Stomach (tissue), 8 donors: ENCODE measurements at regions not wholly inside any gene's neighbourhood (a gene's known extent, or its start where the extent isn't known, plus 50 kb on each side); places are given as distances from the start of the nearest gene placed in this dataset.

Experiments
- DNase-seq, 2 donors: peaks; one replicate each; pipeline versions ENCODE4 v3.0.0 to v3.0.0-alpha.2; 2013 to 2019
- H3K27ac ChIP-seq, 5 donors: fragments of 200-600 bp in 4 of 5; sonication (generic) in 4 of 5; one replicate each; pipeline ENCODE4 v1.5.1; 2013 to 2019; ENCODE audit warnings: mild to moderate bottlenecking in 1 of 5, moderate library complexity in 1 of 5
- H3K27me3 ChIP-seq, 3 donors: fragments of 200-600 bp; sonication (generic); one replicate each; pipeline ENCODE4 v1.5.1; 2017 to 2019; ENCODE audit warnings: mixed run types in 1 of 3
- H3K36me3 ChIP-seq, 4 donors: fragments of 200-600 bp; sonication (generic); 1 replicate in 3 of 4; 2 replicates in 1 of 4; pipeline ENCODE4 v1.5.1; 2016 to 2019
- H3K4me1 ChIP-seq, 4 donors: fragments of 200-600 bp; sonication (generic); one replicate each; pipeline ENCODE4 v1.5.1; 2016 to 2019
- H3K4me3 ChIP-seq, 4 donors: fragments of 200-600 bp; sonication (generic) in 3 of 4; one replicate each; pipeline ENCODE4 v1.5.1; 2016 to 2019; ENCODE audit warnings: mild to moderate bottlenecking in 1 of 4
- H3K9me3 ChIP-seq, 4 donors: fragments of 200-600 bp; sonication (generic); one replicate each; pipeline ENCODE4 v1.5.1; 2016 to 2019
- CTCF ChIP-seq, 7 experiments: fragments of 450-650 bp in 4 of 7; fragments of 200-600 bp in 3 of 7; sonication (generic) in 3 of 7; IDR thresholded peaks; one replicate each; pipeline ENCODE4 v1.5.1; 2016 to 2019; ENCODE audit warnings: antibody characterized with exemption in 7 of 7, control low read depth in 2 of 7, mild to moderate bottlenecking in 1 of 7
- EP300 ChIP-seq: sonication (generic); formaldehyde crosslinking; IDR thresholded peaks from one replicate; pipeline ENCODE4 v1.6.1; 2017; ENCODE audit warnings: antibody characterized with exemption
- POLR2A ChIP-seq, 4 donors: fragments of 450-650 bp; IDR thresholded peaks; one replicate each; pipeline ENCODE4 v1.6.1; 2016; ENCODE audit warnings: antibody characterized with exemption in 4 of 4, control low read depth in 2 of 4, mild to moderate bottlenecking in 1 of 4, moderate library complexity in 1 of 4
- POLR2AphosphoS5 ChIP-seq, 3 donors: sonication (generic); formaldehyde crosslinking; IDR thresholded peaks; one replicate each; pipeline ENCODE4 v1.6.1; 2016; ENCODE audit warnings: antibody characterized with exemption in 3 of 3
- WGBS, 5 donors: extraction: QIAGEN DNeasy Blood & Tissue Kit in 3 of 5; methylation state at CpG; one replicate each; pipeline versions ENCODE4 v1.1.5 to v1.1.7; 2013 to 2018; 5-methylcytosine and 5-hydroxymethylcytosine counted together
- intact Hi-C: fragments of 100-400 bp; cut with DNase I; formaldehyde crosslinking; loops from one replicate; pipeline ENCODE4 v1.15.1; 2023; ENCODE audit warnings: low total_unique reads
- donor health status: healthy with polysubstance abuse.
- donor health status: Bipolar disorder and iron deficiency.
- donor health status: healthy.

- H3K36me3 ChIP-seq = no peaks in the 10 kb centered on the region
- intact Hi-C loops = no loop called here
- H3K4me3 ChIP-seq = no peak overlapping the region
- H3K27ac ChIP-seq = no peak overlapping the region
- no peaks in the 10 kb centered on the region for H3K27me3 ChIP-seq
- H3K9me3 ChIP-seq = no peaks in the 10 kb centered on the region
- DNase-seq = no peak
- peaks cover 0 to 5% (median 0%) of the 10 kb centered on the region in 4 donors for H3K4me1 ChIP-seq
- 84 to 94% (median 88%) methylated on average over 6 of the region's 6 CpGs for WGBS, 5 donors
- no peak for TF ChIP-seq POLR2A (IDR thresholded peaks at IDR 0.05)
- TF ChIP-seq POLR2AphosphoS5 (IDR thresholded peaks at IDR 0.05) = no peak
Observed at GRCh38 chr11:70689764-70690163, 291.4 kb downstream of the CTTN start.

- TF ChIP-seq POLR2A (IDR thresholded peaks at IDR 0.05) = no peak
- no peak for TF ChIP-seq CTCF (IDR thresholded peaks at IDR 0.05)
- no peak for TF ChIP-seq EP300
- no peak for TF ChIP-seq POLR2AphosphoS5 (IDR thresholded peaks at IDR 0.05)
- intact Hi-C loops = no loop called here
- Histone ChIP-seq H3K4me3 (no peak overlapping the region), H3K9me3 (peaks cover 0 to 4% (median 0%) of the 10 kb centered on the region in 4 donors), H3K27me3 (no peaks in the 10 kb centered on the region), H3K4me1 (peaks cover 0 to 5% (median 0%) of the 10 kb centered on the region in 4 donors), H3K27ac (no peak overlapping the region), H3K36me3 (peaks cover 0 to 9% (median 0%) of the 10 kb centered on the region in 4 donors)
- WGBS, 5 donors = 86 to 91% (median 88%) methylated on average over 5 of the region's 5 CpGs
- DNase-seq = no peak
Observed at GRCh38 chr11:70692131-70692530, 293.8 kb downstream of the CTTN start.

GRCh38 chr11:70694371-70694770, 296.0 kb downstream of the CTTN start:
- no peaks in the 10 kb centered on the region for H3K27me3 ChIP-seq
- TF ChIP-seq POLR2AphosphoS5 (IDR thresholded peaks at IDR 0.05) = no peak
- no peak for TF ChIP-seq POLR2A (IDR thresholded peaks at IDR 0.05)
- no peak for TF ChIP-seq CTCF (IDR thresholded peaks at IDR 0.05)
- no peak for TF ChIP-seq EP300
- no peak for DNase-seq
- no peak overlapping the region for H3K4me3 ChIP-seq
- peaks cover 0 to 4% (median 0%) of the 10 kb centered on the region in 4 donors for H3K9me3 ChIP-seq
- no peak overlapping the region for H3K27ac ChIP-seq
- WGBS, 5 donors = 86 to 96% (median 90%) methylated on average over 1 of the region's 1 CpG
- H3K4me1 ChIP-seq = peaks cover 0 to 5% (median 0%) of the 10 kb centered on the region in 4 donors
- peaks cover 0 to 9% (median 0%) of the 10 kb centered on the region in 4 donors for H3K36me3 ChIP-seq
- intact Hi-C loops = no loop called here

GRCh38 chr11:70695086-70695960, 297.0 kb downstream of the CTTN start:
- H3K27me3 ChIP-seq = no peaks in the 10 kb centered on the region
- peaks cover 0 to 9% (median 0%) of the 10 kb centered on the region in 4 donors for H3K36me3 ChIP-seq
- TF ChIP-seq EP300 = no peak
- TF ChIP-seq POLR2AphosphoS5 (IDR thresholded peaks at IDR 0.05) = no peak
- TF ChIP-seq POLR2A (IDR thresholded peaks at IDR 0.05) = no peak
- TF ChIP-seq CTCF (IDR thresholded peaks at IDR 0.05) = no peak
- no peak overlapping the region for H3K4me3 ChIP-seq
- 79 to 90% (median 89%) methylated on average over 13 of the region's 13 CpGs for WGBS, 5 donors
- no peak for DNase-seq
- H3K27ac ChIP-seq = no peak overlapping the region
- H3K4me1 ChIP-seq = peaks cover 0 to 9% (median 0%) of the 10 kb centered on the region in 4 donors
- intact Hi-C loops = no loop called here
- H3K9me3 ChIP-seq = peaks cover 0 to 4% (median 0%) of the 10 kb centered on the region in 4 donors

- TF ChIP-seq CTCF (IDR thresholded peaks at IDR 0.05) = no peak
- Histone ChIP-seq H3K4me1 (peaks cover 0 to 9% (median 0%) of the 10 kb centered on the region in 4 donors), H3K27me3 (no peaks in the 10 kb centered on the region), H3K36me3 (peaks cover 0 to 9% (median 0%) of the 10 kb centered on the region in 4 donors), H3K9me3 (peaks cover 0 to 4% (median 0%) of the 10 kb centered on the region in 4 donors), H3K27ac (no peak overlapping the region), H3K4me3 (no peak overlapping the region)
- DNase-seq = no peak
- intact Hi-C loops = no loop called here
Observed at GRCh38 chr11:70696076-70696475, 297.7 kb downstream of the CTTN start.
